Transverse colon (tissue), 4 donors: ENCODE measurements at regions not wholly inside any gene's neighbourhood (a gene's known extent, or its start where the extent isn't known, plus 50 kb on each side); places are given as distances from the start of the nearest gene placed in this dataset.

Experiments used
- DNase-seq: peaks from one replicate; pipeline ENCODE4 v3.0.0-alpha.2; 2019
- H3K27ac ChIP-seq, 4 donors: fragments of 200-600 bp; sonication (generic); 2 replicates each; pipeline ENCODE4 v1.5.1; 2016 to 2018; ENCODE audit warnings: inconsistent platforms in 4 of 4
- H3K27me3 ChIP-seq: fragments of 200-600 bp; sonication (generic); 2 replicates; pipeline ENCODE4 v1.5.1; 2017; ENCODE audit warnings: inconsistent platforms
- H3K36me3 ChIP-seq, 4 donors: fragments of 200-600 bp; sonication (generic); 2 replicates each; pipeline ENCODE4 v1.5.1; 2017 to 2019; ENCODE audit warnings: inconsistent platforms in 4 of 4
- H3K4me1 ChIP-seq, 4 donors: fragments of 200-600 bp; sonication (generic); 2 replicates each; pipeline ENCODE4 v1.5.1; 2017 to 2020; ENCODE audit warnings: inconsistent platforms in 4 of 4
- H3K4me3 ChIP-seq, 4 donors: fragments of 200-600 bp; sonication (generic); 1 replicate in 1 of 4; 2 replicates in 3 of 4; pipeline versions ENCODE4 v1.5.1 to v1.6.1; 2017 to 2019; ENCODE audit warnings: inconsistent platforms in 4 of 4
- H3K9me3 ChIP-seq, 2 donors: fragments of 200-600 bp; sonication (generic); 2 replicates each; pipeline ENCODE4 v1.5.1; 2017 to 2019; ENCODE audit warnings: inconsistent platforms in 2 of 2
- CTCF ChIP-seq, 5 experiments: fragments of 200-600 bp in 3 of 5; fragments of 450-650 bp in 2 of 5; sonication (generic) in 3 of 5; IDR thresholded peaks; 1 replicate in 2 of 5; 2 replicates in 3 of 5; pipeline ENCODE4 v1.5.1; 2016 to 2017; ENCODE audit warnings: antibody characterized with exemption in 5 of 5, inconsistent platforms in 3 of 5, mild to moderate bottlenecking in 2 of 5, moderate library complexity in 1 of 5
- EP300 ChIP-seq: sonication (generic); formaldehyde crosslinking; IDR thresholded peaks from one replicate; pipeline ENCODE4 v1.6.1; 2017; ENCODE audit warnings: antibody characterized with exemption, low read depth
- POLR2A ChIP-seq: fragments of 450-650 bp; IDR thresholded peaks from one replicate; pipeline ENCODE4 v1.6.1; 2016; ENCODE audit warnings: antibody characterized with exemption, mild to moderate bottlenecking, moderate library complexity
- POLR2AphosphoS5 ChIP-seq, 3 donors: sonication (generic); formaldehyde crosslinking; IDR thresholded peaks; one replicate each; pipeline ENCODE4 v1.6.1; 2016; ENCODE audit warnings: antibody characterized with exemption in 3 of 3
- WGBS, 2 donors: methylation state at CpG; one replicate each; pipeline ENCODE4 v1.1.5; 2018; ENCODE audit warnings: low coverage in 1 of 2; 5-methylcytosine and 5-hydroxymethylcytosine counted together
- in situ Hi-C, 4 donors: fragments of 200-750 bp; cut with MboI; loops; one replicate each; pipeline versions ENCODE4 v1.15.0 to v1.15.1; 2017; ENCODE audit warnings: low sequenced_read_pairs in 3 of 4, low pct_ligation_motif_present in 1 of 4, low pct_unique_long_range_greater_than_20kb in 1 of 4
- intact Hi-C: fragments of 100-400 bp; cut with DNase I; formaldehyde crosslinking; loops from one replicate; pipeline ENCODE4 v1.15.1; 2023; ENCODE audit warnings: low total_unique reads

DNA sequence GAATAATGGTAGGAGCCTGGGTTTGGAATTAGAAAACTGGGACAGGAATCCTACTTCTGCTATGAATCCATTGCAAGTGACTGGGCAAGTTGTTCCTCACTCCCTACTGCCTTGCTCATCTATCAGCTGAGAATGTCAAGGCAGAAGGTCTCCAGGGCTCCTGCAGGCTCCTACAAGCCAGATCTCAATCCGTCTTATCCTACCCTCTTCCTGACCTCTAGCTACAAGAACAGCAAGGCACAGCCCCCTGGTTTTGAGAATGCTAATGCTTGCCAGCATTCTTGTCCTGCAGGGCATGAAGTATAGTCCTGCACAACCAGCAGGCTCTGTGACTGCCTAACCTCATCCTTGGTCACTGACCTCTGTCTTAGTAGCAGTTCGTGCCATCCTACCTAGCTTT lies 141.9 kb upstream of the TNP1 start:
- H3K27ac ChIP-seq = no peak overlapping the region

DNA sequence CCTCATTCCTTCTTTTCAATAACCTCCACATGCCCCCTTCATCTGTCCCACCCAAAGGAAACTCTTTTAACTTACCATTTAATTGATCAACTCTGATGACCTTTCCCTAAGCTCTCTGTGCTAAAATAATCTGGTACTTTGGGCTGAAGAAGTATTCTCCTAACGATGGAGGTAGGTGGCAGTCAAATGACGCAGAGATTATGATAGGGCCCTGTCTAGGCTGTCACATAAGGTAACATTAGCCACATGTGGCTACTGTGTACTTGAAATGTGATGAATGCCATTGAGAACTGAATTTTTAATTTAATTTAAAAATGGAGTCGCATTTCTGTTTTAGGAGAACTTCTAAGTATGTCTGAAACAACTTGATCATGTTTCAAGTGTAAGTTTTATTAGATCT lies 140.5 kb upstream of the TNP1 start:
- DNase-seq = no peak

More for the DNA sequence above, 141.9 kb upstream of the TNP1 start:
- DNase-seq = no peak
- WGBS, 2 donors = 67 to 79% methylated on average over 1 to 2 of the region's 2 CpGs
- no peak for TF ChIP-seq EP300
- TF ChIP-seq POLR2AphosphoS5 (IDR thresholded peaks at IDR 0.05) = no peak
- no peak for TF ChIP-seq POLR2A
- no peak for TF ChIP-seq CTCF (IDR thresholded peaks at IDR 0.05)
- no peaks in the 10 kb centered on the region for H3K4me1 ChIP-seq
- intact Hi-C loops = no loop called here
- in situ Hi-C loops = no loop called here
- no peak overlapping the region for H3K4me3 ChIP-seq
- H3K27me3 ChIP-seq = no peaks in the 10 kb centered on the region
- no peaks in the 10 kb centered on the region for H3K9me3 ChIP-seq
- no peaks in the 10 kb centered on the region for H3K36me3 ChIP-seq

DNA sequence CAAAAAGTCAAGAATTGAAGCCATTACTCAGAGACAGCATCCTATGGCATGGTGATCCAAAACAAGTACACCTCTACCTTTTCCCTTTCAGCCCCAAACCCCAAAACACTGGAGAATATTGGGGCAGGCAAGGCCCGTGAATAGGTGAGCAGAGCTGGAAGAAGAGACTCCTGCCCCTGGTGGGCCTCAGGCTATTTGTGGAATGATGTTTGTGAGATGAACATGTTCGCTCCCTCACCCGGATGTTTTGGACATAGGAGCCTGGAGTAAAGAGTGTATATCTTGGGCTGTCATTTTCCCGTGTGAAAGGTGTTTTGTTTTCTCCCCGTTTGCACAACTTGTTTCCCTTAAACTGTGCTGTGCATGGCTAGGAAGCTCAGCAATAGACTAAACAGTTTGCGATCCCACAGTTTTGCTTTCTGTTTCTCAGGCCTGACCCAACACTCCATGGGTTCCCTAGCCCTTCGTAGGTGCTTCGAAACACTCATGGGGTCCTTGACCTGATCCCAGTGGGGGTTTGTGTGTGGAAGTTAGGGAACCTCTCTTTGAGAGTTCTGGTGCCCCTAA lies 136.5 kb upstream of the TNP1 start:
- H3K27ac ChIP-seq = no peak overlapping the region
- TF ChIP-seq EP300 (no peak), POLR2A (no peak), POLR2AphosphoS5 (IDR thresholded peaks at IDR 0.05) (no peak), CTCF (IDR thresholded peaks at IDR 0.05) (no peak)
- DNase-seq = no peak
- in situ Hi-C loops (no loop called here), intact Hi-C loops (no loop called here)
- H3K9me3 ChIP-seq = no peaks in the 10 kb centered on the region
- 71 to 72% methylated on average over 4 to 8 of the region's 8 CpGs for WGBS, 2 donors
- no peaks in the 10 kb centered on the region for H3K27me3 ChIP-seq
- no peak overlapping the region for H3K4me3 ChIP-seq
- peaks cover 0 to 7% (median 0%) of the 10 kb centered on the region in 4 donors for H3K4me1 ChIP-seq
- no peaks in the 10 kb centered on the region for H3K36me3 ChIP-seq

More for the DNA sequence above, 140.5 kb upstream of the TNP1 start:
- Histone ChIP-seq H3K36me3 (no peaks in the 10 kb centered on the region), H3K27me3 (no peaks in the 10 kb centered on the region), H3K27ac (no peak overlapping the region), H3K9me3 (no peaks in the 10 kb centered on the region), H3K4me1 (no peaks in the 10 kb centered on the region), H3K4me3 (no peak overlapping the region)
- in situ Hi-C loops (no loop called here), intact Hi-C loops (no loop called here)
- TF ChIP-seq POLR2AphosphoS5 (IDR thresholded peaks at IDR 0.05) (no peak), EP300 (no peak), POLR2A (no peak), CTCF (IDR thresholded peaks at IDR 0.05) (no peak)
- 83 to 86% methylated on average over 1 to 3 of the region's 3 CpGs for WGBS, 2 donors

- intact Hi-C loops = no loop called here
- no peaks in the 10 kb centered on the region for H3K27me3 ChIP-seq
- no peak overlapping the region for H3K27ac ChIP-seq
- peaks cover 0 to 7% (median 0%) of the 10 kb centered on the region in 4 donors for H3K4me1 ChIP-seq
- H3K9me3 ChIP-seq = no peaks in the 10 kb centered on the region
- TF ChIP-seq EP300 = no peak
- TF ChIP-seq POLR2A = no peak
- TF ChIP-seq CTCF (IDR thresholded peaks at IDR 0.05) = no peak
- TF ChIP-seq POLR2AphosphoS5 (IDR thresholded peaks at IDR 0.05) = no peak
- H3K4me3 ChIP-seq = no peak overlapping the region
- DNase-seq = no peak
- in situ Hi-C loops = no loop called here
- H3K36me3 ChIP-seq = no peaks in the 10 kb centered on the region
- WGBS, 2 donors = 20 to 42% methylated on average over 5 to 7 of the region's 7 CpGs
These were observed 134.5 kb upstream of the TNP1 start for GRCh38 chr2:216994353-216994854.
